Trophoblast cell (in vitro differentiated cells and primary cell): ENCODE measurements at regions not wholly inside any gene's neighbourhood (a gene's known extent, or its start where the extent isn't known, plus 50 kb on each side); places are given as distances from the start of the nearest gene placed in this dataset.

Experiments used
- DNase-seq, 2 donors: peaks; one replicate each; pipeline ENCODE4 v3.0.0-alpha.2; 2016
- H2AFZ ChIP-seq: 2 replicates; pipeline ENCODE4 v1.6.1; 2013; ENCODE audit warnings: low read length, moderate library complexity, mild to moderate bottlenecking; ENCODE audit not compliant: insufficient read depth, poor library complexity
- H2AK5ac ChIP-seq: 2 replicates; pipeline ENCODE4 v1.6.1; 2013; ENCODE audit warnings: mild to moderate bottlenecking, low read length
- H2BK120ac ChIP-seq: 2 replicates; pipeline ENCODE4 v1.6.1; 2013; ENCODE audit warnings: low read length, mild to moderate bottlenecking, moderate library complexity; ENCODE audit not compliant: insufficient read depth, poor library complexity
- H2BK12ac ChIP-seq: 2 replicates; pipeline ENCODE4 v1.6.1; 2013; ENCODE audit warnings: mild to moderate bottlenecking, low read length, moderate library complexity
- H2BK5ac ChIP-seq: 2 replicates; pipeline ENCODE4 v1.6.1; 2013; ENCODE audit warnings: low read length, low read depth, moderate library complexity, mild to moderate bottlenecking; ENCODE audit not compliant: poor library complexity
- H3K14ac ChIP-seq: 2 replicates; pipeline ENCODE4 v1.6.1; 2013; ENCODE audit warnings: mild to moderate bottlenecking, low read length
- H3K18ac ChIP-seq: 2 replicates; pipeline ENCODE4 v1.6.1; 2013; ENCODE audit warnings: mild to moderate bottlenecking, low read length
- H3K23ac ChIP-seq: 2 replicates; pipeline ENCODE4 v1.6.1; 2013; ENCODE audit warnings: low read length
- H3K27ac ChIP-seq: 2 replicates; pipeline ENCODE4 v1.5.1; 2013; ENCODE audit warnings: low read depth, mild to moderate bottlenecking, inconsistent platforms, low read length, moderate library complexity
- H3K27me3 ChIP-seq: 2 replicates; pipeline ENCODE4 v1.6.1; 2013; ENCODE audit warnings: inconsistent platforms, mild to moderate bottlenecking, low read length, moderate library complexity; ENCODE audit not compliant: insufficient read depth
- H3K36me3 ChIP-seq, 2 experiments: 1 replicate in 1 of 2; 2 replicates in 1 of 2; pipeline ENCODE4 v1.6.1; 2013; ENCODE audit warnings: low read length in 2 of 2, mild to moderate bottlenecking in 2 of 2, moderate library complexity in 1 of 2; ENCODE audit not compliant: insufficient read depth in 2 of 2, control insufficient read depth in 1 of 2
- H3K4ac ChIP-seq: 2 replicates; pipeline ENCODE4 v1.6.1; 2013; ENCODE audit warnings: low read depth, mild to moderate bottlenecking, low read length, moderate library complexity
- H3K4me1 ChIP-seq, 2 experiments: 1 replicate in 1 of 2; 2 replicates in 1 of 2; pipeline ENCODE4 v1.6.1; 2013; ENCODE audit warnings: low read length in 2 of 2, mild to moderate bottlenecking in 2 of 2, moderate library complexity in 1 of 2; ENCODE audit not compliant: insufficient read depth in 2 of 2, control insufficient read depth in 1 of 2
- H3K4me2 ChIP-seq: 2 replicates; pipeline ENCODE4 v1.6.1; 2013; ENCODE audit warnings: inconsistent platforms, mild to moderate bottlenecking, low read length, moderate library complexity
- H3K4me3 ChIP-seq: 2 replicates; pipeline ENCODE4 v1.5.1; 2013; ENCODE audit warnings: mild to moderate bottlenecking, low read depth, low read length, inconsistent platforms
- H3K79me1 ChIP-seq: one replicate; pipeline ENCODE4 v1.6.1; 2013; ENCODE audit warnings: low read length
- H3K79me2 ChIP-seq: 2 replicates; pipeline ENCODE4 v1.6.1; 2013; ENCODE audit warnings: low read length, mild to moderate bottlenecking; ENCODE audit not compliant: control insufficient read depth, insufficient read depth, poor library complexity
- H3K9ac ChIP-seq: 2 replicates; pipeline ENCODE4 v1.6.1; 2013; ENCODE audit warnings: mild to moderate bottlenecking, low read length
- H3K9me3 ChIP-seq: 2 replicates; pipeline ENCODE4 v1.6.1; 2013; ENCODE audit warnings: low read depth, mild to moderate bottlenecking, control low read depth, inconsistent platforms, low read length; ENCODE audit not compliant: insufficient read depth
- H4K12ac ChIP-seq: 2 replicates; pipeline ENCODE4 v1.6.1; 2013; ENCODE audit warnings: low read depth, mild to moderate bottlenecking, low read length, moderate library complexity
- H4K8ac ChIP-seq: 2 replicates; pipeline ENCODE4 v1.6.1; 2013; ENCODE audit warnings: low read depth, mild to moderate bottlenecking, low read length, moderate library complexity
- H4K91ac ChIP-seq: one replicate; pipeline ENCODE4 v1.6.1; 2013; ENCODE audit warnings: low read depth, mild to moderate bottlenecking, low read length, moderate library complexity
- WGBS: extraction: QIAGEN DNeasy Blood & Tissue Kit; methylation state at CpG from one replicate; pipeline ENCODE4 v1.1.7; 2013; ENCODE audit warnings: missing lambda C conversion rate; ENCODE audit not compliant: insufficient read length, insufficient coverage; ENCODE audit errors: extremely low coverage; 5-methylcytosine and 5-hydroxymethylcytosine counted together

DNA sequence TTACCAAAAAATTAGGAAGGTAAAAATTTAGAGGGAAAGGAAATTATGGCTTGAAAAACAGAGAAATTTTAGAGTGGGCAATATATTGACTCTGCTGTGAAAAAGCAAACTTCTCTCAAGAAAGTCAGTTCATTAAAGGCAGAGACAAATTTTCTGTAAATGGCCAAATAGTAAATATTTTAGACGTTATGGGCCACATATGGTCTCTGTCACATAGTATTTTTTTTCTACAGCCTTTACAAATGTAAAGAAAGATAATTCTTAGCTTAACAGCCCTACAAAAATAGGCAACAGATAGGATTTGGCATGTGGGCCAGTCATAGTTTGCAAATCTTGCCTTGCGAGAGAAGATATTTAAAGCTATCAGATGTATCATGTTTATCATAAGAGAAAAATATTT is 1750.4 kb downstream of the SUCLG1 start:
- Histone ChIP-seq H3K23ac (no peak overlapping the region), H3K27ac (no peak overlapping the region), H2BK120ac (no peak overlapping the region), H4K8ac (no peak overlapping the region), H3K4ac (no peak overlapping the region), H3K27me3 (no peaks in the 10 kb centered on the region), H3K9me3 (no peaks in the 10 kb centered on the region), H2BK12ac (no peak overlapping the region), H3K4me2 (no peak overlapping the region), H2AFZ (no peak overlapping the region), H3K79me1 (no peaks in the 10 kb centered on the region), H2BK5ac (no peak overlapping the region), H3K79me2 (no peaks in the 10 kb centered on the region), H3K14ac (no peak overlapping the region), H3K36me3 (no peaks in the 10 kb centered on the region), H3K4me3 (no peak overlapping the region), H2AK5ac (no peak overlapping the region), H3K18ac (no peak overlapping the region), H4K12ac (no peak overlapping the region), H3K9ac (no peak overlapping the region), H3K4me1 (no peaks in the 10 kb centered on the region), H4K91ac (no peak overlapping the region)
- DNase-seq, result no peak
- WGBS, result no CpG with 5 or more reads among the region's 2 CpGs

- Histone ChIP-seq H3K18ac (no peak overlapping the region), H3K4ac (no peak overlapping the region), H3K4me2 (no peak overlapping the region), H4K12ac (no peak overlapping the region), H2BK120ac (no peak overlapping the region), H3K27ac (no peak overlapping the region), H3K4me1 (no peaks in the 10 kb centered on the region), H2BK12ac (no peak overlapping the region), H3K23ac (no peak overlapping the region), H3K27me3 (no peaks in the 10 kb centered on the region), H3K9ac (no peak overlapping the region), H4K8ac (no peak overlapping the region), H2AK5ac (no peak overlapping the region), H3K4me3 (no peak overlapping the region), H3K9me3 (no peaks in the 10 kb centered on the region), H3K79me2 (no peaks in the 10 kb centered on the region), H2BK5ac (no peak overlapping the region), H3K79me1 (no peaks in the 10 kb centered on the region), H2AFZ (no peak overlapping the region), H3K36me3 (no peaks in the 10 kb centered on the region), H3K14ac (no peak overlapping the region), H4K91ac (no peak overlapping the region)
- no CpG with 5 or more reads among the region's 1 CpG for whole genome bisulfite sequencing
- no peak for DNase-seq
Measured at GRCh38 chr2:82697231-82697630, 1761.8 kb downstream of the SUCLG1 start.

- H3K4me3 ChIP-seq, result no peak overlapping the region
- no CpG with 5 or more reads among the region's 2 CpGs for WGBS
- H4K8ac ChIP-seq, result no peak overlapping the region
- H3K79me2 ChIP-seq, result no peaks in the 10 kb centered on the region
- H4K12ac ChIP-seq, result no peak overlapping the region
- no peak overlapping the region for H3K14ac ChIP-seq
- no peak overlapping the region for H2AFZ ChIP-seq
- no peak overlapping the region for H2BK120ac ChIP-seq
- no peak overlapping the region for H3K27ac ChIP-seq
- H2BK5ac ChIP-seq, result no peak overlapping the region
- H4K91ac ChIP-seq, result no peak overlapping the region
- H3K79me1 ChIP-seq, result no peaks in the 10 kb centered on the region
- H2AK5ac ChIP-seq, result no peak overlapping the region
- no peak overlapping the region for H3K4ac ChIP-seq
- no peaks in the 10 kb centered on the region for H3K36me3 ChIP-seq
- H3K9ac ChIP-seq, result no peak overlapping the region
- no peak overlapping the region for H3K18ac ChIP-seq
- no peak overlapping the region for H3K4me2 ChIP-seq
- no peak for DNase-seq
- H3K23ac ChIP-seq, result no peak overlapping the region
- H3K9me3 ChIP-seq, result no peaks in the 10 kb centered on the region
- H3K27me3 ChIP-seq, result no peaks in the 10 kb centered on the region
- H2BK12ac ChIP-seq, result no peak overlapping the region
- H3K4me1 ChIP-seq, result no peaks in the 10 kb centered on the region
Measured at GRCh38 chr2:82694431-82694830, 1764.6 kb downstream of the SUCLG1 start.

GRCh38 chr2:82690757-82691411 is 1768.2 kb downstream of the SUCLG1 start:
- no CpG with 5 or more reads among the region's 2 CpGs for WGBS

More at GRCh38 chr2:82690757-82691411, 1768.2 kb downstream of the SUCLG1 start:
- Histone ChIP-seq H3K4me3 (no peak overlapping the region), H2BK120ac (no peak overlapping the region), H3K9ac (no peak overlapping the region), H3K9me3 (no peaks in the 10 kb centered on the region), H3K27me3 (no peaks in the 10 kb centered on the region), H4K12ac (no peak overlapping the region), H3K14ac (no peak overlapping the region), H3K18ac (no peak overlapping the region), H3K79me1 (no peaks in the 10 kb centered on the region), H2AK5ac (no peak overlapping the region), H3K4ac (no peak overlapping the region), H3K27ac (no peak overlapping the region), H3K79me2 (no peaks in the 10 kb centered on the region), H2AFZ (no peak overlapping the region), H2BK12ac (no peak overlapping the region), H2BK5ac (no peak overlapping the region), H3K23ac (no peak overlapping the region), H3K36me3 (no peaks in the 10 kb centered on the region), H3K4me2 (no peak overlapping the region), H4K91ac (no peak overlapping the region), H4K8ac (no peak overlapping the region), H3K4me1 (no peaks in the 10 kb centered on the region)
- DNase-seq, result no peak
